H1 (cell line): ENCODE measurements at regions not wholly inside any gene's neighbourhood (a gene's known extent, or its start where the extent isn't known, plus 50 kb on each side); places are given as distances from the start of the nearest gene placed in this dataset.

Experiments used
- CTCF ChIA-PET: fragments of 300-600 bp; sonication (Branson Sonifier 250); formaldehyde crosslinking; loops from one replicate; lab custom pipeline; 2021; ENCODE audit not compliant: partially characterized antibody; lab: Charles Lee
- POLR2A ChIA-PET: fragments of 300-600 bp; sonication (Branson Sonifier 250); formaldehyde crosslinking; loops from one replicate; lab custom pipeline; 2021; ENCODE audit warnings: inconsistent platforms; ENCODE audit not compliant: partially characterized antibody; lab: Charles Lee
- DNase-seq, 2 experiments: peaks; one replicate each; pipeline versions ENCODE4 v3.0.0 to v3.0.0-alpha.2; 2010 to 2022; ENCODE audit warnings: low spot score in 2 of 2, low read depth in 1 of 2, mixed read lengths in 1 of 2
- FAIRE-seq: peaks from 2 replicates; lab custom pipeline; 2011; peaks lifted over from hg19 to GRCh38; lab: Jason Lieb, UNC
- H2AFZ ChIP-seq: 2 replicates; pipeline ENCODE4 v1.8.1; 2012; ENCODE audit warnings: low read length, inconsistent platforms
- H2AK5ac ChIP-seq: 2 replicates; pipeline ENCODE4 v1.6.1; 2013; ENCODE audit warnings: low read depth, low read length
- H2BK120ac ChIP-seq: replicated peaks from 2 replicates; pipeline ENCODE3; 2013; ENCODE audit warnings: low read depth, low read length, inconsistent platforms
- H2BK12ac ChIP-seq: 2 replicates; pipeline ENCODE4 v1.6.1; 2013; ENCODE audit warnings: low read depth, low read length
- H2BK15ac ChIP-seq: 2 replicates; pipeline ENCODE4 v1.6.1; 2013; ENCODE audit warnings: low read length
- H2BK20ac ChIP-seq: 2 replicates; pipeline ENCODE4 v1.6.1; 2013; ENCODE audit warnings: low read length
- H2BK5ac ChIP-seq: 2 replicates; pipeline ENCODE4 v1.6.1; 2013; ENCODE audit warnings: low read depth, low read length
- H3K14ac ChIP-seq: 2 replicates; pipeline ENCODE4 v1.6.1; 2013; ENCODE audit warnings: inconsistent platforms; ENCODE audit not compliant: insufficient read length
- H3K18ac ChIP-seq: 2 replicates; pipeline ENCODE4 v1.6.1; 2013; ENCODE audit warnings: low read length; ENCODE audit errors: extremely low read depth
- H3K23ac ChIP-seq: 2 replicates; pipeline ENCODE4 v1.6.1; 2013; ENCODE audit warnings: inconsistent platforms; ENCODE audit not compliant: insufficient read length
- H3K23me2 ChIP-seq: 2 replicates; pipeline ENCODE4 v1.6.1; 2013; ENCODE audit warnings: low read depth, low read length
- H3K27ac ChIP-seq: 2 replicates; pipeline ENCODE4 v1.6.1; 2011; ENCODE audit warnings: low read depth, low read length, inconsistent platforms
- H3K27me3 ChIP-seq, 4 experiments: replicated peaks in 1 of 4; 1 replicate in 1 of 4; 2 replicates in 3 of 4; pipeline versions ENCODE4 v1.6.1 to v1.8.1; 2011 to 2013; ENCODE audit warnings: low read length in 3 of 4, mild to moderate bottlenecking in 3 of 4, inconsistent platforms in 2 of 4, mixed read lengths in 2 of 4, moderate library complexity in 1 of 4; ENCODE audit not compliant: control insufficient read depth in 3 of 4, insufficient read depth in 3 of 4; ENCODE audit errors: extremely low read depth in 1 of 4
- H3K36me3 ChIP-seq, 4 experiments: 2 replicates each; pipeline versions ENCODE4 v1.6.1 to v1.8.1; 2011 to 2013; ENCODE audit warnings: mild to moderate bottlenecking in 4 of 4, low read length in 3 of 4, moderate library complexity in 2 of 4, control low read depth in 1 of 4, inconsistent platforms in 1 of 4; ENCODE audit not compliant: insufficient read depth in 4 of 4, control insufficient read depth in 2 of 4
- H3K4ac ChIP-seq: replicated peaks from 2 replicates; pipeline ENCODE3; 2013; ENCODE audit warnings: low read length, low read depth, mixed read lengths, inconsistent platforms; ENCODE audit not compliant: insufficient read length
- H3K4me1 ChIP-seq, 4 experiments: replicated peaks in 1 of 4; 1 replicate in 1 of 4; 2 replicates in 3 of 4; pipeline versions ENCODE4 v1.6.1 to v1.8.1; 2011 to 2013; ENCODE audit warnings: low read length in 3 of 4, inconsistent platforms in 2 of 4, mixed read lengths in 1 of 4; ENCODE audit not compliant: insufficient read depth in 4 of 4, control insufficient read depth in 3 of 4
- H3K4me2 ChIP-seq, 2 experiments: 2 replicates each; pipeline versions ENCODE4 v1.6.1 to v1.8.1; 2011 to 2013; ENCODE audit warnings: low read depth in 2 of 2, low read length in 2 of 2, control low read depth in 1 of 2, inconsistent platforms in 1 of 2, mild to moderate bottlenecking in 1 of 2; ENCODE audit not compliant: insufficient read depth in 1 of 2
- H3K4me3 ChIP-seq, 4 experiments: fragments of 200-600, 300-600 bp in 1 of 4; sonication (generic), shearing (Covaris generic), sonication (Bioruptor Twin) in 1 of 4; 2 replicates each; pipeline versions ENCODE4 v1.5.1 to v1.8.1; 2011 to 2016; ENCODE audit warnings: low read length in 4 of 4, low read depth in 3 of 4, control low read depth in 2 of 4, inconsistent platforms in 2 of 4, mild to moderate bottlenecking in 2 of 4, mixed read lengths in 1 of 4, moderate library complexity in 1 of 4; ENCODE audit not compliant: insufficient read depth in 2 of 4; ENCODE audit errors: extremely low read depth in 1 of 4
- H3K56ac ChIP-seq: replicated peaks from 2 replicates; pipeline ENCODE3; 2013; ENCODE audit warnings: low read depth, mild to moderate bottlenecking, mixed read lengths, low read length, inconsistent platforms; ENCODE audit not compliant: insufficient read length
- H3K79me1 ChIP-seq: 2 replicates; pipeline ENCODE4 v1.6.1; 2013; ENCODE audit warnings: low read depth, low read length, control low read depth
- H3K79me2 ChIP-seq, 2 experiments: 2 replicates each; pipeline versions ENCODE4 v1.6.1 to v1.8.1; 2012 to 2013; ENCODE audit warnings: low read length in 2 of 2, mild to moderate bottlenecking in 2 of 2, inconsistent platforms in 1 of 2; ENCODE audit not compliant: insufficient read depth in 2 of 2, control insufficient read depth in 1 of 2
- H3K9ac ChIP-seq, 4 experiments: replicated peaks in 1 of 4; 1 replicate in 1 of 4; 2 replicates in 3 of 4; pipeline versions ENCODE4 v1.6.1 to v1.8.1; 2011 to 2013; ENCODE audit warnings: low read depth in 3 of 4, low read length in 3 of 4, control low read depth in 2 of 4, mild to moderate bottlenecking in 2 of 4, moderate library complexity in 2 of 4, inconsistent platforms in 1 of 4; ENCODE audit errors: extremely low read depth in 1 of 4
- H3K9me3 ChIP-seq, 2 experiments: 2 replicates each; pipeline versions ENCODE4 v1.6.1 to v1.8.1; 2012 to 2013; ENCODE audit warnings: mild to moderate bottlenecking in 2 of 2, moderate library complexity in 2 of 2, control low read depth in 1 of 2, inconsistent platforms in 1 of 2, low read depth in 1 of 2, low read length in 1 of 2, mixed read lengths in 1 of 2; ENCODE audit not compliant: insufficient read depth in 2 of 2
- H4K20me1 ChIP-seq, 2 experiments: replicated peaks in 1 of 2; 2 replicates each; pipeline versions ENCODE3 to v1.8.1; 2011 to 2013; ENCODE audit warnings: inconsistent platforms in 2 of 2, low read length in 2 of 2, mild to moderate bottlenecking in 1 of 2; ENCODE audit not compliant: insufficient read depth in 2 of 2, control insufficient read depth in 1 of 2
- H4K5ac ChIP-seq: 2 replicates; pipeline ENCODE4 v1.6.1; 2013; ENCODE audit warnings: low read length, low read depth, mixed read lengths, inconsistent platforms; ENCODE audit not compliant: insufficient read length
- H4K8ac ChIP-seq: 2 replicates; pipeline ENCODE4 v1.8.0; 2013; ENCODE audit warnings: mild to moderate bottlenecking, moderate library complexity, low read length, inconsistent platforms; ENCODE audit not compliant: insufficient read depth; ENCODE audit errors: extremely low read depth
- H4K91ac ChIP-seq: replicated peaks from 2 replicates; pipeline ENCODE3; 2013; ENCODE audit warnings: low read length, mixed read lengths, inconsistent platforms; ENCODE audit not compliant: insufficient read length
- ASH2L ChIP-seq: fragments of 200-600, 300-600 bp; sonication (generic); IDR thresholded peaks from one replicate; pipeline ENCODE4 v1.7.1; 2017; ENCODE audit warnings: low read length
- JUN ChIP-seq: IDR thresholded peaks from 2 replicates; pipeline ENCODE4 v1.6.1; 2011; ENCODE audit warnings: low read depth, mild to moderate bottlenecking, improper control_type of control experiment, low read length
- JUND ChIP-seq: IDR thresholded peaks from 2 replicates; pipeline ENCODE4 v1.6.1; 2011; ENCODE audit warnings: mild to moderate bottlenecking, improper control_type of control experiment, low read length
- SIX5 ChIP-seq: IDR thresholded peaks from 2 replicates; pipeline ENCODE4 v1.6.1; 2011; ENCODE audit warnings: mild to moderate bottlenecking, low read depth, low read length
- WGBS, 2 experiments: shearing (Covaris generic) in 1 of 2; methylation state at CpG; one replicate each; pipeline versions ENCODE4 v1.1.6 to v1.1.7; 2013 to 2015; ENCODE audit warnings: low lambda C conversion rate in 2 of 2, mixed read lengths in 2 of 2, inconsistent platforms in 1 of 2, low coverage in 1 of 2, missing lambda C conversion rate in 1 of 2; ENCODE audit not compliant: insufficient replicate concordance in 2 of 2, insufficient coverage in 1 of 2, insufficient read length in 1 of 2; ENCODE audit errors: extremely low coverage in 1 of 2, missing lambda C conversion rate in 1 of 2; 5-methylcytosine and 5-hydroxymethylcytosine counted together

GRCh38 chr12:3925621-3926020 is 52.4 kb upstream of the PARP11 start:
- H2BK15ac ChIP-seq, result no peak overlapping the region
- ChIA-PET CTCF (interaction anchor here (0.8 to 3.5 kb wide), 2 partner anchors 29 to 40 kb away, joined by 3 to 12 read pairs; no protein-coding TSS in a partner anchor), POLR2A (no interaction called here)

More at GRCh38 chr12:3925621-3926020, 52.4 kb upstream of the PARP11 start:
- WGBS, 2 experiments, result 96% methylated on average over 3 of the region's 3 CpGs; no CpG with 5 or more reads in 1 of the 2 experiments
- Histone ChIP-seq H3K79me2 (no peaks in the 10 kb centered on the region), H3K56ac (no peak overlapping the region), H3K79me1 (no peaks in the 10 kb centered on the region), H2BK12ac (no peak overlapping the region), H3K4ac (no peak overlapping the region), H3K9me3 (no peaks in the 10 kb centered on the region), H4K91ac (no peak overlapping the region), H3K18ac (no peak overlapping the region), H3K27me3 (no peaks in the 10 kb centered on the region), H2AK5ac (no peak overlapping the region), H3K36me3 (no peaks in the 10 kb centered on the region), H4K20me1 (no peaks in the 10 kb centered on the region), H4K5ac (no peak overlapping the region), H3K23ac (no peak overlapping the region), H3K27ac (no peak overlapping the region), H3K4me3 (no peak overlapping the region), H3K23me2 (no peaks in the 10 kb centered on the region), H3K14ac (no peak overlapping the region), H3K4me2 (no peak overlapping the region), H3K4me1 (peaks cover 0 to 6% (median 4%) of the 10 kb centered on the region in 4 experiments; a peak in 3 of 7 replicates), H2BK120ac (no peak overlapping the region), H2BK20ac (no peak overlapping the region), H2AFZ (no peak overlapping the region), H2BK5ac (no peak overlapping the region), H3K9ac (no peak overlapping the region), H4K8ac (no peak overlapping the region)
- FAIRE-seq (no peak), DNase-seq (no peak)
- TF ChIP-seq JUND, result no peak
- no peak for TF ChIP-seq SIX5
- no peak for TF ChIP-seq JUN
- no peak for TF ChIP-seq ASH2L
